PFSK-1 (cell line): ENCODE measurements at regions not wholly inside any gene's neighbourhood (a gene's known extent, or its start where the extent isn't known, plus 50 kb on each side); places are given as distances from the start of the nearest gene placed in this dataset.

Source experiments
- FOXP2 ChIP-seq: optimal IDR thresholded peaks from 2 replicates; pipeline ENCODE3; 2011; ENCODE audit warnings: borderline replicate concordance, control low read depth, inconsistent platforms; ENCODE audit not compliant: insufficient read depth; ENCODE audit errors: extremely low read length, extremely low read depth
- POLR2AphosphoS5 ChIP-seq: IDR thresholded peaks from 2 replicates; pipeline ENCODE4 v1.6.1; 2012; ENCODE audit warnings: low read depth, mild to moderate bottlenecking, control low read depth, low read length, moderate library complexity
- REST ChIP-seq, 2 experiments: IDR thresholded peaks; 2 replicates each; pipeline versions ENCODE4 v1.6.1 to v1.8.0; 2011 to 2012; ENCODE audit warnings: low read depth in 2 of 2, low read length in 2 of 2, control low read depth in 1 of 2, inconsistent platforms in 1 of 2, mild to moderate bottlenecking in 1 of 2, moderate library complexity in 1 of 2; ENCODE audit not compliant: insufficient read depth in 1 of 2
- SIN3A ChIP-seq: IDR thresholded peaks from 2 replicates; pipeline ENCODE4 v1.6.1; 2012; ENCODE audit warnings: mild to moderate bottlenecking, low read length, moderate library complexity, borderline replicate concordance; ENCODE audit not compliant: insufficient read depth
- TAF1 ChIP-seq: IDR thresholded peaks from 2 replicates; pipeline ENCODE4 v1.6.1; 2012; ENCODE audit warnings: low read length, control low read depth, borderline replicate concordance; ENCODE audit not compliant: insufficient read depth

GRCh38 chr6:148136586-148136985 lies 206.1 kb upstream of the SASH1 start:
- TF ChIP-seq SIN3A (no peak), TAF1 (no peak), FOXP2 (no peak), REST (IDR thresholded peaks at IDR 0.05; ENCODE audit: insufficient read depth in 1 of 2, low read depth in 2 of 2, low read length in 2 of 2) (no peak), POLR2AphosphoS5 (no peak)

- TF ChIP-seq SIN3A: no peak
- no peak for TF ChIP-seq REST (IDR thresholded peaks at IDR 0.05; ENCODE audit: insufficient read depth in 1 of 2, low read depth in 2 of 2, low read length in 2 of 2)
- TF ChIP-seq POLR2AphosphoS5: no peak
- no peak for TF ChIP-seq TAF1
- no peak for TF ChIP-seq FOXP2
Observed at GRCh38 chr6:148137652-148138051, 205.0 kb upstream of the SASH1 start.

- TF ChIP-seq TAF1 (no peak), POLR2AphosphoS5 (no peak), SIN3A (no peak), FOXP2 (no peak), REST (IDR thresholded peaks at IDR 0.05; ENCODE audit: insufficient read depth in 1 of 2, low read depth in 2 of 2, low read length in 2 of 2) (no peak)
Observed at GRCh38 chr6:148138573-148138972, 204.1 kb upstream of the SASH1 start.

GRCh38 chr6:148140772-148141557 lies 201.7 kb upstream of the SASH1 start:
- TF ChIP-seq SIN3A (no peak), FOXP2 (no peak), POLR2AphosphoS5 (no peak), REST (IDR thresholded peaks at IDR 0.05; ENCODE audit: insufficient read depth in 1 of 2, low read depth in 2 of 2, low read length in 2 of 2) (no peak), TAF1 (no peak)

- no peak for TF ChIP-seq REST (IDR thresholded peaks at IDR 0.05; ENCODE audit: insufficient read depth in 1 of 2, low read depth in 2 of 2, low read length in 2 of 2)
- TF ChIP-seq FOXP2: no peak
- TF ChIP-seq SIN3A: no peak
- no peak for TF ChIP-seq TAF1
Observed at GRCh38 chr6:148142821-148143220, 199.8 kb upstream of the SASH1 start.
